ENCODE measurements at regions not wholly inside any gene's neighbourhood (a gene's known extent, or its start where the extent isn't known, plus 50 kb on each side); places are given as distances from the start of the nearest gene placed in this dataset.
"Not testable (repeated sequence)": the region's sequence is repeated elsewhere in the genome, so short reads cannot be mapped to it uniquely, and the experiment has no call there.

GRCh38 chr4:78707268-78707667 lies 68.9 kb upstream of the BMP2K start:
- Histone ChIP-seq H3K9ac (ENCODE audit: low read length in 5 of 5) (no peak overlapping the region), H3K4me3 (ENCODE audit: low read depth in 1 of 5, low read length in 5 of 5) (no peak overlapping the region), H3K36me3 (ENCODE audit: control insufficient read depth in 5 of 5, insufficient read depth in 5 of 5, low read length in 5 of 5) (no peaks in the 10 kb centered on the region), H3K9me3 (ENCODE audit: control insufficient read depth in 5 of 5, low read length in 5 of 5) (peaks cover 0 to 15% (median 10%) of the 10 kb centered on the region in 5 donors), H3K27ac (ENCODE audit: low read depth, low read length) (no peak overlapping the region), H3K4me1 (ENCODE audit: control insufficient read depth in 5 of 5, insufficient read depth in 5 of 5, low read length in 5 of 5) (peaks cover 0 to 3% (median 0%) of the 10 kb centered on the region in 5 donors), H3K27me3 (ENCODE audit: control insufficient read depth in 5 of 5, insufficient read depth in 4 of 5, low read length in 5 of 5) (no peaks in the 10 kb centered on the region)

DNA sequence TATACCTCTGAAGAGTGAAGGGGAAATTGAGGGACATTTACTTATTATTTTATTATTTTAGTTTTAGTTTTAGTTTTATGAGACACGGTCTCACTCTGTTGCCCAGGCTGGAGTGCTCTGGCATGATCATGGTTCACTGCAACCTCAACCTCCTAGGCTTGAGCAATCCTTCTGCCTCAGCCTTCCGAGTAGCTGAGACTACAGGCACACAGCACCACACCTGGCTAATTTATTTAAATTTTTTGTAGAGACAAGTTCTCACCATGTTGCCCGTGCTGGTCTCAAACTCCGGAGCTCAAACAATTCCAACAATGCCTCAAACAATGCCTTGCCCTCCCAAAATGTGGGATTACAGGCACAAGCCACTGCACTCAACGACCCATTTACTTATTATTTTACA lies 68.4 kb upstream of the BMP2K start:
- Histone ChIP-seq H3K36me3 (ENCODE audit: control insufficient read depth in 5 of 5, insufficient read depth in 5 of 5, low read length in 5 of 5) (no peaks in the 10 kb centered on the region), H3K4me3 (ENCODE audit: low read depth in 1 of 5, low read length in 5 of 5) (no peak overlapping the region), H3K4me1 (ENCODE audit: control insufficient read depth in 5 of 5, insufficient read depth in 5 of 5, low read length in 5 of 5) (peaks cover 0 to 3% (median 0%) of the 10 kb centered on the region in 5 donors), H3K27ac (ENCODE audit: low read depth, low read length) (no peak overlapping the region), H3K9ac (ENCODE audit: low read length in 5 of 5) (no peak overlapping the region), H3K27me3 (ENCODE audit: control insufficient read depth in 5 of 5, insufficient read depth in 4 of 5, low read length in 5 of 5) (no peaks in the 10 kb centered on the region), H3K9me3 (ENCODE audit: control insufficient read depth in 5 of 5, low read length in 5 of 5) (peaks cover 0 to 9% (median 5%) of the 10 kb centered on the region in 5 donors)

GRCh38 chr4:78710536-78710935 lies 65.6 kb upstream of the BMP2K start:
- Histone ChIP-seq H3K27me3 (ENCODE audit: control insufficient read depth in 5 of 5, insufficient read depth in 4 of 5, low read length in 5 of 5) (no peaks in the 10 kb centered on the region), H3K4me1 (ENCODE audit: control insufficient read depth in 5 of 5, insufficient read depth in 5 of 5, low read length in 5 of 5) (peaks cover 0 to 3% (median 0%) of the 10 kb centered on the region in 5 donors), H3K9ac (ENCODE audit: low read length in 5 of 5) (no peak overlapping the region), H3K36me3 (ENCODE audit: control insufficient read depth in 5 of 5, insufficient read depth in 5 of 5, low read length in 5 of 5) (no peaks in the 10 kb centered on the region), H3K4me3 (ENCODE audit: low read depth in 1 of 5, low read length in 5 of 5) (no peak overlapping the region), H3K27ac (ENCODE audit: low read depth, low read length) (no peak overlapping the region), H3K9me3 (ENCODE audit: control insufficient read depth in 5 of 5, low read length in 5 of 5) (no peaks in the 10 kb centered on the region)

DNA sequence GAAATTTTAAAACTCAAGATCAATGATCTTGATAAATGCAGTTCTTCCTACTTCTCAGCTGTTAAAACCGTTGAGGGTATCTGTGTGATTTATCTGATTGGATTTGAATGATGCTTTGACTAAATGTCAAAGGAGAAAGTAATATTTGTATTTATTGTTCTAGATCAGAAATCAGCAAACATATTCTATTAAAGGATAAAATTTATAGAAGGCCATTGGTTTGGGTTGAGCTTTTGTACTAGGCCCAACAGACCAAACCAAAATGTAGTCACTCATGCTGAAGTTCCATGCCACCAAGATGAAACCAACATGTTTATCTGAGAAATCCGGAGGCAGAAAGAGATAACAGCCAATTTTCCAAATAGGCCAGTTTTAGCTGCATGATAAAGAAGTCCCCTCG lies 64.5 kb upstream of the BMP2K start:
- Histone ChIP-seq H3K4me3 (ENCODE audit: low read depth in 1 of 5, low read length in 5 of 5) (no peak overlapping the region), H3K9ac (ENCODE audit: low read length in 5 of 5) (no peak overlapping the region), H3K36me3 (ENCODE audit: control insufficient read depth in 5 of 5, insufficient read depth in 5 of 5, low read length in 5 of 5) (no peaks in the 10 kb centered on the region), H3K27me3 (ENCODE audit: control insufficient read depth in 5 of 5, insufficient read depth in 4 of 5, low read length in 5 of 5) (no peaks in the 10 kb centered on the region), H3K9me3 (ENCODE audit: control insufficient read depth in 5 of 5, low read length in 5 of 5) (no peaks in the 10 kb centered on the region), H3K27ac (ENCODE audit: low read depth, low read length) (no peak overlapping the region), H3K4me1 (ENCODE audit: control insufficient read depth in 5 of 5, insufficient read depth in 5 of 5, low read length in 5 of 5) (peaks cover 0 to 3% (median 0%) of the 10 kb centered on the region in 5 donors)

- not testable (repeated sequence) for H3K4me3 ChIP-seq (ENCODE audit: low read depth in 1 of 5, low read length in 5 of 5); H3K36me3 ChIP-seq (ENCODE audit: control insufficient read depth in 5 of 5, insufficient read depth in 5 of 5, low read length in 5 of 5); H3K27ac ChIP-seq (ENCODE audit: low read depth, low read length); H3K9me3 ChIP-seq (ENCODE audit: control insufficient read depth in 5 of 5, low read length in 5 of 5); H3K9ac ChIP-seq (ENCODE audit: low read length in 5 of 5); H3K4me1 ChIP-seq (ENCODE audit: control insufficient read depth in 5 of 5, insufficient read depth in 5 of 5, low read length in 5 of 5); H3K27me3 ChIP-seq (ENCODE audit: control insufficient read depth in 5 of 5, insufficient read depth in 4 of 5, low read length in 5 of 5)
These were observed 61.6 kb upstream of the BMP2K start for GRCh38 chr4:78714598-78714997.

GRCh38 chr4:78715372-78715771 lies 60.8 kb upstream of the BMP2K start:
- H3K4me1 ChIP-seq (ENCODE audit: control insufficient read depth in 5 of 5, insufficient read depth in 5 of 5, low read length in 5 of 5); H3K36me3 ChIP-seq (ENCODE audit: control insufficient read depth in 5 of 5, insufficient read depth in 5 of 5, low read length in 5 of 5); H3K27me3 ChIP-seq (ENCODE audit: control insufficient read depth in 5 of 5, insufficient read depth in 4 of 5, low read length in 5 of 5); H3K4me3 ChIP-seq (ENCODE audit: low read depth in 1 of 5, low read length in 5 of 5); H3K9ac ChIP-seq (ENCODE audit: low read length in 5 of 5); H3K9me3 ChIP-seq (ENCODE audit: control insufficient read depth in 5 of 5, low read length in 5 of 5); H3K27ac ChIP-seq (ENCODE audit: low read depth, low read length): not testable (repeated sequence)

GRCh38 chr4:78717712-78718111 lies 58.4 kb upstream of the BMP2K start:
- not testable (repeated sequence) for H3K27ac ChIP-seq (ENCODE audit: low read depth, low read length); H3K9me3 ChIP-seq (ENCODE audit: control insufficient read depth in 5 of 5, low read length in 5 of 5); H3K9ac ChIP-seq (ENCODE audit: low read length in 5 of 5); H3K27me3 ChIP-seq (ENCODE audit: control insufficient read depth in 5 of 5, insufficient read depth in 4 of 5, low read length in 5 of 5); H3K4me3 ChIP-seq (ENCODE audit: low read depth in 1 of 5, low read length in 5 of 5); H3K36me3 ChIP-seq (ENCODE audit: control insufficient read depth in 5 of 5, insufficient read depth in 5 of 5, low read length in 5 of 5)
- H3K4me1 ChIP-seq (ENCODE audit: control insufficient read depth in 5 of 5, insufficient read depth in 5 of 5, low read length in 5 of 5), result peaks cover 0 to 19% (median 0%) of the 10 kb centered on the region in 5 donors

GRCh38 chr4:78720204-78720603 lies 55.9 kb upstream of the BMP2K start:
- no peak overlapping the region for H3K9ac ChIP-seq (ENCODE audit: low read length in 5 of 5)
- H3K9me3 ChIP-seq (ENCODE audit: control insufficient read depth in 5 of 5, low read length in 5 of 5), result no peaks in the 10 kb centered on the region
- H3K27ac ChIP-seq (ENCODE audit: low read depth, low read length), result no peak overlapping the region
- H3K36me3 ChIP-seq (ENCODE audit: control insufficient read depth in 5 of 5, insufficient read depth in 5 of 5, low read length in 5 of 5), result no peaks in the 10 kb centered on the region
- no peaks in the 10 kb centered on the region for H3K27me3 ChIP-seq (ENCODE audit: control insufficient read depth in 5 of 5, insufficient read depth in 4 of 5, low read length in 5 of 5)
- peaks cover 0 to 19% (median 0%) of the 10 kb centered on the region in 5 donors for H3K4me1 ChIP-seq (ENCODE audit: control insufficient read depth in 5 of 5, insufficient read depth in 5 of 5, low read length in 5 of 5)
- H3K4me3 ChIP-seq (ENCODE audit: low read depth in 1 of 5, low read length in 5 of 5), result no peak overlapping the region

GRCh38 chr4:78720994-78721677 lies 55.0 kb upstream of the BMP2K start:
- no peaks in the 10 kb centered on the region for H3K27me3 ChIP-seq (ENCODE audit: control insufficient read depth in 5 of 5, insufficient read depth in 4 of 5, low read length in 5 of 5)
- H3K36me3 ChIP-seq (ENCODE audit: control insufficient read depth in 5 of 5, insufficient read depth in 5 of 5, low read length in 5 of 5), result no peaks in the 10 kb centered on the region
- no peaks in the 10 kb centered on the region for H3K9me3 ChIP-seq (ENCODE audit: control insufficient read depth in 5 of 5, low read length in 5 of 5)
- H3K9ac ChIP-seq (ENCODE audit: low read length in 5 of 5), result no peak overlapping the region
- peaks cover 0 to 19% (median 0%) of the 10 kb centered on the region in 5 donors for H3K4me1 ChIP-seq (ENCODE audit: control insufficient read depth in 5 of 5, insufficient read depth in 5 of 5, low read length in 5 of 5)
- H3K27ac ChIP-seq (ENCODE audit: low read depth, low read length), result no peak overlapping the region
- peak overlapping the region in 1 of 5 donors; percentile 7 for H3K4me3 ChIP-seq (ENCODE audit: low read depth in 1 of 5, low read length in 5 of 5)

DNA sequence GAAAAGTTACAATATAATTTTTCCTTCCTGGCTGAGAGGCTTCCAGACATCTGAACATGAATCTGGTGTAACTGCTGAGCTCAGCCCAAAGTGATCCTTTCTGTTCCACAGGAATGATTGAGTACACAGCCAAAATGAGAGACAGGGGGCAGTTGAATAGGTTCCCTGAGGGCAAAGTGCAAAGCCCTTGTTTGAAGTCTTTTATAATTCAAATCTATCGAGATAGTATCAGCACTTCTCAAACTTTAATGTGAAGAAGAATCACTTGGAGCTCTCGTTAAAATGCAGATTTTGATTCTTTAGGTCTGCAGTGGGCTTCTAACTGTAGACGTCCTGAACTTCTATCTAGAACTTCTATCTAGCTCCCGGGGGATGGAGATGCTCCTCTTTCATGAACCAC lies 54.4 kb upstream of the BMP2K start:
- Histone ChIP-seq H3K9ac (ENCODE audit: low read length in 5 of 5) (no peak overlapping the region), H3K9me3 (ENCODE audit: control insufficient read depth in 5 of 5, low read length in 5 of 5) (no peaks in the 10 kb centered on the region), H3K4me3 (ENCODE audit: low read depth in 1 of 5, low read length in 5 of 5) (no peak overlapping the region), H3K27me3 (ENCODE audit: control insufficient read depth in 5 of 5, insufficient read depth in 4 of 5, low read length in 5 of 5) (no peaks in the 10 kb centered on the region), H3K27ac (ENCODE audit: low read depth, low read length) (no peak overlapping the region), H3K4me1 (ENCODE audit: control insufficient read depth in 5 of 5, insufficient read depth in 5 of 5, low read length in 5 of 5) (peaks cover 0 to 19% (median 0%) of the 10 kb centered on the region in 5 donors), H3K36me3 (ENCODE audit: control insufficient read depth in 5 of 5, insufficient read depth in 5 of 5, low read length in 5 of 5) (no peaks in the 10 kb centered on the region)
